ENCODE measurements at regions not wholly inside any gene's neighbourhood (a gene's known extent, or its start where the extent isn't known, plus 50 kb on each side); places are given as distances from the start of the nearest gene placed in this dataset.

- H3K9me3 Mint-ChIP-seq: peaks cover 9 to 19% (median 13%) of the 10 kb centered on the region in 7 donors
- intact Hi-C loops (cut with micrococcal nuclease): no loop called here
These were observed 209.5 kb downstream of the KLF5 start for GRCh38 chr13:73268306-73268705.

DNA sequence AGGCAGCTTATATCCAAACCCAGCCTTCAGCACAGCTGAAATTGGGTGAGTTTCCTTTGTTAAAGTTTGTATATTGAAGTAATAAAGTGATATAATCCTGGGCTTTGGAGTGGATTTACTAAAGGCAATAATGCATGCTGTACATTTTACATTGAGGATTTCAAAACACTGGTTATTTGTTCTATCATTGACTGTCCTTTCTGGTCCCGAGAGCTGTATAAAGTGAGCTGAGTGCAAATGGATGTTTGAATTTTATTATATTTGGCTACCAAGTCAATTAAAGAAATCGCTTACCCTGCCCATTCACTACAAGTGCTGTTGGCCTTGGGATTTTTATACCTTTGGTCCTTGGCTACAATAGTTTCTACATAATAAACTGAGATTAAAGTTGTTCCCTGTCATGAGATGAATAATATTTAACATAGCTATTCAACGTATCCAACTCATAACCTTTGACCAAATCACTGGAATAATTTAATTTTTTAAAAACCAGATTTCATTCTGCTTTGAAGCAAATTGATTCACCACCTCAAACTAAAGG lies 207.9 kb downstream of the KLF5 start:
- Histone ChIP-seq H4K20me1 (ENCODE audit: insufficient read depth, low read length) (no peaks in the 10 kb centered on the region), H3K27me3 (ENCODE audit: control insufficient read depth in 2 of 2, insufficient read depth in 2 of 2, low read length in 2 of 2) (no peaks in the 10 kb centered on the region), H2AFZ (ENCODE audit: insufficient read depth, low read depth, low read length, poor library complexity, severe bottlenecking) (no peak overlapping the region), H3K4me2 (replicated peaks; ENCODE audit: extremely low read depth, low read length, poor library complexity, severe bottlenecking) (no peak overlapping the region), H3K4me1 (ENCODE audit: control insufficient read depth in 1 of 2, insufficient read depth in 2 of 2, low read length in 2 of 2) (no peaks in the 10 kb centered on the region), H3K36me3 (replicated peaks in 1 of 2; ENCODE audit: control insufficient read depth in 1 of 2, insufficient read depth in 2 of 2, low read length in 2 of 2) (no peaks in the 10 kb centered on the region), H3K27ac (ENCODE audit: low read depth in 1 of 2, low read length in 2 of 2) (no peak overlapping the region), H3K79me2 (ENCODE audit: insufficient read depth, low read length) (no peaks in the 10 kb centered on the region), H3K4me3 (replicated peaks in 1 of 3; ENCODE audit: low read depth in 2 of 3, low read length in 3 of 3) (no peak overlapping the region), H3K9me3 (replicated peaks in 1 of 2; ENCODE audit: control insufficient read depth in 1 of 2, insufficient read depth in 1 of 2, low read length in 2 of 2) (peaks cover 8 to 13% of the 10 kb centered on the region in 2 donors), H3K9ac (ENCODE audit: insufficient read depth, low read length, poor library complexity, severe bottlenecking) (no peak overlapping the region)
- peaks cover 0 to 2% of the 10 kb centered on the region in 2 donors for H3K36me3 Mint-ChIP-seq
- WGBS (ENCODE audit: insufficient coverage): no CpG with 5 or more reads among the region's 3 CpGs
- intact Hi-C loops (cut with micrococcal nuclease): no loop called here
- no peak for DNase-seq
- no peak overlapping the region for H3K27ac Mint-ChIP-seq
- no peak overlapping the region for H3K4me3 Mint-ChIP-seq
- no peaks in the 10 kb centered on the region for H3K4me1 Mint-ChIP-seq
- H3K9me3 Mint-ChIP-seq: peaks cover 9 to 19% (median 14%) of the 10 kb centered on the region in 7 donors
- peaks cover 0 to 1% (median 0%) of the 10 kb centered on the region in 3 donors for H3K27me3 Mint-ChIP-seq (ENCODE audit: low read depth in 3 of 3)
- TF ChIP-seq, protein P1, sequence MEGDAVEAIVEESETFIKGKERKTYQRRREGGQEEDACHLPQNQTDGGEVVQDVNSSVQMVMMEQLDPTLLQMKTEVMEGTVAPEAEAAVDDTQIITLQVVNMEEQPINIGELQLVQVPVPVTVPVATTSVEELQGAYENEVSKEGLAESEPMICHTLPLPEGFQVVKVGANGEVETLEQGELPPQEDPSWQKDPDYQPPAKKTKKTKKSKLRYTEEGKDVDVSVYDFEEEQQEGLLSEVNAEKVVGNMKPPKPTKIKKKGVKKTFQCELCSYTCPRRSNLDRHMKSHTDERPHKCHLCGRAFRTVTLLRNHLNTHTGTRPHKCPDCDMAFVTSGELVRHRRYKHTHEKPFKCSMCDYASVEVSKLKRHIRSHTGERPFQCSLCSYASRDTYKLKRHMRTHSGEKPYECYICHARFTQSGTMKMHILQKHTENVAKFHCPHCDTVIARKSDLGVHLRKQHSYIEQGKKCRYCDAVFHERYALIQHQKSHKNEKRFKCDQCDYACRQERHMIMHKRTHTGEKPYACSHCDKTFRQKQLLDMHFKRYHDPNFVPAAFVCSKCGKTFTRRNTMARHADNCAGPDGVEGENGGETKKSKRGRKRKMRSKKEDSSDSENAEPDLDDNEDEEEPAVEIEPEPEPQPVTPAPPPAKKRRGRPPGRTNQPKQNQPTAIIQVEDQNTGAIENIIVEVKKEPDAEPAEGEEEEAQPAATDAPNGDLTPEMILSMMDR (IDR thresholded peaks at IDR 0.05): no peak

More at GRCh38 chr13:73268306-73268705, 209.5 kb downstream of the KLF5 start:
- 86% methylated on average over 1 of the region's 1 CpG for WGBS (ENCODE audit: insufficient coverage)
- Histone ChIP-seq H3K9me3 (replicated peaks in 1 of 2; ENCODE audit: control insufficient read depth in 1 of 2, insufficient read depth in 1 of 2, low read length in 2 of 2) (peaks cover 8 to 13% of the 10 kb centered on the region in 2 donors), H2AFZ (ENCODE audit: insufficient read depth, low read depth, low read length, poor library complexity, severe bottlenecking) (no peak overlapping the region), H3K4me3 (replicated peaks in 1 of 3; ENCODE audit: low read depth in 2 of 3, low read length in 3 of 3) (no peak overlapping the region), H3K4me2 (replicated peaks; ENCODE audit: extremely low read depth, low read length, poor library complexity, severe bottlenecking) (no peak overlapping the region), H3K9ac (ENCODE audit: insufficient read depth, low read length, poor library complexity, severe bottlenecking) (no peak overlapping the region), H3K4me1 (ENCODE audit: control insufficient read depth in 1 of 2, insufficient read depth in 2 of 2, low read length in 2 of 2) (no peaks in the 10 kb centered on the region), H3K27me3 (ENCODE audit: control insufficient read depth in 2 of 2, insufficient read depth in 2 of 2, low read length in 2 of 2) (no peaks in the 10 kb centered on the region), H3K36me3 (replicated peaks in 1 of 2; ENCODE audit: control insufficient read depth in 1 of 2, insufficient read depth in 2 of 2, low read length in 2 of 2) (no peaks in the 10 kb centered on the region), H4K20me1 (ENCODE audit: insufficient read depth, low read length) (no peaks in the 10 kb centered on the region), H3K79me2 (ENCODE audit: insufficient read depth, low read length) (no peaks in the 10 kb centered on the region), H3K27ac (ENCODE audit: low read depth in 1 of 2, low read length in 2 of 2) (no peak overlapping the region)
- TF ChIP-seq, protein P1 (IDR thresholded peaks at IDR 0.05): no peak
- Mint-ChIP-seq H3K27ac (peak overlapping the region in 1 of 7 donors; percentile 54), H3K27me3 (ENCODE audit: low read depth in 3 of 3) (peaks cover 0 to 3% (median 0%) of the 10 kb centered on the region in 3 donors), H3K36me3 (peaks cover 0 to 2% of the 10 kb centered on the region in 2 donors), H3K4me1 (no peaks in the 10 kb centered on the region), H3K4me3 (no peak overlapping the region)
- DNase-seq: no peak

Measured in CD14-positive monocyte (primary cell).